ENCODE measurements at regions not wholly inside any gene's neighbourhood (a gene's known extent, or its start where the extent isn't known, plus 50 kb on each side); places are given as distances from the start of the nearest gene placed in this dataset.

- no peak for TF ChIP-seq CTCF (IDR thresholded peaks at IDR 0.05; ENCODE audit: low read depth, low read length)
- TF ChIP-seq MYC (IDR thresholded peaks at IDR 0.05; ENCODE audit: low read depth, low read length) = no peak
- TF ChIP-seq POLR2A (IDR thresholded peaks at IDR 0.05; ENCODE audit: extremely low read depth, insufficient read length) = no peak
- no peak for TF ChIP-seq MAX (IDR thresholded peaks at IDR 0.05; ENCODE audit: low read depth, low read length)
These were observed 194.8 kb downstream of the FRK start for GRCh38 chr6:115865914-115866313.

Measured in NB4 (cell line).